Sigmoid colon (tissue), 6 donors: ENCODE measurements at regions not wholly inside any gene's neighbourhood (a gene's known extent, or its start where the extent isn't known, plus 50 kb on each side); places are given as distances from the start of the nearest gene placed in this dataset.

Source experiments
- DNase-seq: peaks from one replicate; pipeline ENCODE4 v3.0.0-alpha.2; 2019
- H3K27ac ChIP-seq, 4 donors: fragments of 200-600 bp; sonication (generic); one replicate each; pipeline ENCODE4 v1.5.1; 2016 to 2019; ENCODE audit warnings: mild to moderate bottlenecking in 1 of 4
- H3K27me3 ChIP-seq, 3 donors: fragments of 200-600 bp; sonication (generic); one replicate each; pipeline ENCODE4 v1.5.1; 2019; ENCODE audit warnings: mild to moderate bottlenecking in 1 of 3
- H3K36me3 ChIP-seq, 4 donors: fragments of 200-600 bp; sonication (generic); one replicate each; pipeline ENCODE4 v1.5.1; 2016 to 2019
- H3K4me1 ChIP-seq, 4 donors: fragments of 200-600 bp; sonication (generic); one replicate each; pipeline ENCODE4 v1.5.1; 2017 to 2019
- H3K4me3 ChIP-seq, 4 donors: fragments of 200-600 bp; sonication (generic); one replicate each; pipeline ENCODE4 v1.5.1; 2017 to 2019; ENCODE audit warnings: mild to moderate bottlenecking in 2 of 4, moderate library complexity in 1 of 4
- H3K9me3 ChIP-seq, 4 donors: fragments of 200-600 bp in 3 of 4; sonication (generic) in 3 of 4; one replicate each; pipeline versions ENCODE4 v1.5.1 to v1.6.1; 2013 to 2019
- CTCF ChIP-seq, 4 experiments: fragments of 450-650 bp in 3 of 4; fragments of 200-600 bp in 1 of 4; IDR thresholded peaks; one replicate each; pipeline ENCODE4 v1.5.1; 2016 to 2019; ENCODE audit warnings: antibody characterized with exemption in 4 of 4, mild to moderate bottlenecking in 3 of 4, moderate library complexity in 2 of 4
- EP300 ChIP-seq, 4 donors: sonication (generic); formaldehyde crosslinking; IDR thresholded peaks; one replicate each; pipeline ENCODE4 v1.6.1; 2017; ENCODE audit warnings: antibody characterized with exemption in 4 of 4
- POLR2A ChIP-seq, 2 donors: fragments of 450-650 bp; IDR thresholded peaks; one replicate each; pipeline ENCODE4 v1.6.1; 2016; ENCODE audit warnings: antibody characterized with exemption in 2 of 2, mild to moderate bottlenecking in 2 of 2, moderate library complexity in 2 of 2
- POLR2AphosphoS5 ChIP-seq, 4 donors: sonication (generic); formaldehyde crosslinking; IDR thresholded peaks; one replicate each; pipeline ENCODE4 v1.6.1; 2017; ENCODE audit warnings: antibody characterized with exemption in 4 of 4
- WGBS, 2 donors: extraction: QIAGEN DNeasy Blood & Tissue Kit; methylation state at CpG; one replicate each; pipeline ENCODE4 v1.1.7; 2013; 5-methylcytosine and 5-hydroxymethylcytosine counted together
- intact Hi-C: fragments of 100-400 bp; cut with DNase I; formaldehyde crosslinking; loops from one replicate; pipeline ENCODE4 v1.15.1; 2023
- donor health status: healthy with polysubstance abuse.
- donor health status: healthy.

- Histone ChIP-seq H3K4me1 (no peaks in the 10 kb centered on the region), H3K4me3 (no peak overlapping the region), H3K9me3 (no peaks in the 10 kb centered on the region), H3K27me3 (no peaks in the 10 kb centered on the region), H3K27ac (no peak overlapping the region), H3K36me3 (no peaks in the 10 kb centered on the region)
- no peak for DNase-seq
- intact Hi-C loops = no loop called here
- no peak for TF ChIP-seq POLR2AphosphoS5 (IDR thresholded peaks at IDR 0.05)
- 29 to 62% methylated on average over 1 of the region's 1 CpG for WGBS, 2 donors
These were observed 135.5 kb downstream of the NMUR2 start for GRCh38 chr5:152269533-152269932.

DNA sequence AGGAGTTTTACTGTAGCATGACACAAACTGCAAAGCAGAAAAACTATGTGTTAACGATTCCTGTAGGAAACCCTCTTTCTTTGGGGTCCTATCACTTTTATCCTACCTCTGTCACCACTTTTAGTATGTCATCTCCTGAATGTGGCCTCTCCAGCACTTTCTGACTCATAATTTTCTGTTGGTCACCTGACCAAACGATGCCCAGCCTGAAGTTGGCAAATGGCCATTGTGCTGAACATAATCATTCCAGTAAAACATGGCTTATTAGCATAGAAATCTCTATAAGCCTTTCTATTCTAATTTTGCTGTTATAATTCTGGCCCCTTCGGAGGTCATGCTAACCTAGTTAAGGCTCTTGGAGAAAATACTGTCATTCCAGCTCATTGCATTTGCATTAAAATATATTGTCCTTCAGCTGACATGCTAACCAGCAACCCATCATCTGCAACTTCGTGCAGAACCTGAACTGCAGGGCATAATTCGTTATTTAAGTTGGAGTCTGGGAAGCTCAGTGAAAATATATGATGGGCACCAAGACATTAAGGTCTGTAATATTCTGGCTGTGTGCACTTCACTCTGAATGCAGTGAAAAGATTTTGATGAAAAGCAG lies 140.3 kb downstream of the NMUR2 start:
- Histone ChIP-seq H3K27ac (no peak overlapping the region), H3K36me3 (no peaks in the 10 kb centered on the region), H3K9me3 (no peaks in the 10 kb centered on the region), H3K4me1 (no peaks in the 10 kb centered on the region), H3K4me3 (no peak overlapping the region), H3K27me3 (no peaks in the 10 kb centered on the region)
- no peak for TF ChIP-seq POLR2A (IDR thresholded peaks at IDR 0.05)
- TF ChIP-seq POLR2AphosphoS5 (IDR thresholded peaks at IDR 0.05) = no peak
- no peak for TF ChIP-seq CTCF (IDR thresholded peaks at IDR 0.05)
- no peak for TF ChIP-seq EP300 (IDR thresholded peaks at IDR 0.05)
- intact Hi-C loops = no loop called here
- 49 to 65% methylated on average over 5 of the region's 5 CpGs for WGBS, 2 donors
- DNase-seq = no peak

- no peaks in the 10 kb centered on the region for H3K9me3 ChIP-seq
- no peaks in the 10 kb centered on the region for H3K36me3 ChIP-seq
- no peak for DNase-seq
- TF ChIP-seq EP300 (IDR thresholded peaks at IDR 0.05) (no peak), POLR2AphosphoS5 (IDR thresholded peaks at IDR 0.05) (no peak), POLR2A (IDR thresholded peaks at IDR 0.05) (no peak), CTCF (IDR thresholded peaks at IDR 0.05) (no peak)
- no peak overlapping the region for H3K4me3 ChIP-seq
- H3K27ac ChIP-seq = no peak overlapping the region
- no peaks in the 10 kb centered on the region for H3K27me3 ChIP-seq
- 62 to 66% methylated on average over 4 of the region's 4 CpGs for WGBS, 2 donors
- intact Hi-C loops = no loop called here
- H3K4me1 ChIP-seq = no peaks in the 10 kb centered on the region
These were observed 142.4 kb downstream of the NMUR2 start for GRCh38 chr5:152262667-152263066.

DNA sequence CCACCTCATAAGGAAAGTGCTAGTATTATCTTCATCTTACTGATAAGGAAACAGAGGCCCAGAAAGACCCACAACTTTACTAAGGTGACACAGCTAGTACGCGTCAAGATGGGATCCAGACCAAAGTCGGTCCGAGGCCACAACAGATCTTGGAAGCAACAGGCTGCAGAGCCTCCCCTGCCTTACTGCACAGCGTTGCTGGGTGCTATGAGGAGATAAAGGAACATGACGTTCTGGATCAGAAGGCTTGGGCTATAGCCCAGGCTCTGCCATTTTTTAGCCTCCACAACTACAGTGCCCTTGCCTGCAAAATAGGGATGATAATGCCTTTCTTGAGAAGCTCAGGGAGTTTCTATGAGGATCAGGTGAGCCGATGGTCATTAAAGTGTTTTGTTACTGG lies 144.1 kb downstream of the NMUR2 start:
- 80 to 86% methylated on average over 7 of the region's 7 CpGs for WGBS, 2 donors
- no peaks in the 10 kb centered on the region for H3K4me1 ChIP-seq
- no peak overlapping the region for H3K4me3 ChIP-seq
- TF ChIP-seq POLR2A (IDR thresholded peaks at IDR 0.05) (no peak), EP300 (IDR thresholded peaks at IDR 0.05) (no peak), POLR2AphosphoS5 (IDR thresholded peaks at IDR 0.05) (no peak)
- intact Hi-C loops = no loop called here
- DNase-seq = no peak
- H3K9me3 ChIP-seq = no peaks in the 10 kb centered on the region
- H3K27me3 ChIP-seq = no peaks in the 10 kb centered on the region
- no peaks in the 10 kb centered on the region for H3K36me3 ChIP-seq
- no peak overlapping the region for H3K27ac ChIP-seq

DNA sequence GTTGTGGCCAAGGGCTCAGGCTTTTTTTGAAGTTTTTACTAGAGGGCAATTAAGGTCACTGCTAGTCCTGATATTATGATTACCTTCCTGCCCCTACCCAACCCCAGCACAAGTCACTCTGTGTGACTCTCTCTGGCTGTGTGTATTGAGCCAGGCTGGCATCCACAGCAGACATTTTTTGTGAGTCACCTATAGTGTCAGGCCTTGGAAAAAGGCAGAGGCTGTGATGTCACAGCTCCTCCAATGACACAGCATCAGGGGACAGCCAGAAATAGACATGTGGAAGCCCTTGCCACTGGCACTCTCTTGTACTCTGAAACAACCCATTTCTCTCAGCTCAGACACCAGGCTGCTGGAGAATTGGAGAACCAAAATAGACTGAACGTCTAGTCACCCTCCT lies 145.4 kb downstream of the NMUR2 start:
- no peaks in the 10 kb centered on the region for H3K36me3 ChIP-seq
- WGBS, 2 donors = 37 to 54% methylated on average over 1 of the region's 1 CpG
- TF ChIP-seq POLR2A (IDR thresholded peaks at IDR 0.05) (no peak), CTCF (IDR thresholded peaks at IDR 0.05) (no peak), EP300 (IDR thresholded peaks at IDR 0.05) (no peak), POLR2AphosphoS5 (IDR thresholded peaks at IDR 0.05) (no peak)
- H3K4me1 ChIP-seq = no peaks in the 10 kb centered on the region
- no peak for DNase-seq
- intact Hi-C loops = no loop called here
- H3K4me3 ChIP-seq = no peak overlapping the region
- no peaks in the 10 kb centered on the region for H3K27me3 ChIP-seq
- H3K9me3 ChIP-seq = no peaks in the 10 kb centered on the region
- H3K27ac ChIP-seq = no peak overlapping the region

DNA sequence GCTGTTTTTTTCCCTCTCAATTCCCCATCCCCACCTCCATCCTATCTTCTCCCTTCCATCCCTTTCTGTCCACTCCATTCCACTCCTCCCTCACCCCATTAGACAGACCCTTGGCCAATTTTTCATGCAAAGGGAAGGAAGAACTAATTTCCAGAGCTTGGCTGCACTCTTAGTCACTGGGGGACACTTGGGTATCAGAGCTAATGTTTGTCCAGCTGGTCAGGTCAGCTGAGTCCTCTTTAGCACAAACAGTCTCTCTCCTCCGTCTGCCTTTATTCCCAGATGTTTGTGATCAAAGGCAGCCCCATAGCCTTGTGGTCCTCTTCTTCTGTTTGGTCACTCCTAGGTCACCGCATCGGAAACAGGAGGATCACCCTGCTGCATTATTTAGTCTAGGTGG lies 148.5 kb downstream of the NMUR2 start:
- Histone ChIP-seq H3K27ac (no peak overlapping the region), H3K4me1 (no peaks in the 10 kb centered on the region), H3K4me3 (no peak overlapping the region), H3K9me3 (no peaks in the 10 kb centered on the region), H3K36me3 (no peaks in the 10 kb centered on the region), H3K27me3 (no peaks in the 10 kb centered on the region)
- 66 to 74% methylated on average over 3 of the region's 3 CpGs for WGBS, 2 donors
- no peak for DNase-seq
- intact Hi-C loops = no loop called here
- no peak for TF ChIP-seq CTCF (IDR thresholded peaks at IDR 0.05)
- no peak for TF ChIP-seq EP300 (IDR thresholded peaks at IDR 0.05)
- no peak for TF ChIP-seq POLR2AphosphoS5 (IDR thresholded peaks at IDR 0.05)
- TF ChIP-seq POLR2A (IDR thresholded peaks at IDR 0.05) = no peak
